ENCODE measurements at regions not wholly inside any gene's neighbourhood (a gene's known extent, or its start where the extent isn't known, plus 50 kb on each side); places are given as distances from the start of the nearest gene placed in this dataset.

GRCh38 chr11:127462065-127462344 is 461.4 kb upstream of the KIRREL3 start:
- TF ChIP-seq TEAD4 (IDR thresholded peaks at IDR 0.05; ENCODE audit: borderline replicate concordance, insufficient read depth) = no peak
- no peak for TF ChIP-seq IRF3 (IDR thresholded peaks at IDR 0.05; ENCODE audit: low read depth, low read length)
- TF ChIP-seq RFX5 (IDR thresholded peaks at IDR 0.05; ENCODE audit: low read length) = no peak
- TF ChIP-seq RXRA (IDR thresholded peaks at IDR 0.05; ENCODE audit: borderline replicate concordance, low read depth) = no peak
- no peak for TF ChIP-seq SMC3 (IDR thresholded peaks at IDR 0.05; ENCODE audit: low read depth, low read length)
- no peak for TF ChIP-seq GABPA (IDR thresholded peaks at IDR 0.05; ENCODE audit: low read depth)
- no peak for TF ChIP-seq TCF12 (IDR thresholded peaks at IDR 0.05)
- TF ChIP-seq SIN3A (IDR thresholded peaks at IDR 0.05; ENCODE audit: borderline replicate concordance, low read depth, low read length) = no peak
- no peak for TF ChIP-seq FOXM1 (IDR thresholded peaks at IDR 0.05; ENCODE audit: low read depth)
- no peak for TF ChIP-seq NFIC (IDR thresholded peaks at IDR 0.05; ENCODE audit: borderline replicate concordance)
- no peak for TF ChIP-seq GATA2 (CRISPR knock-in tag; IDR thresholded peaks at IDR 0.05)
- no peak for TF ChIP-seq YY1 (IDR thresholded peaks at IDR 0.05; ENCODE audit: low read depth)
- no peak for TF ChIP-seq USF2 (IDR thresholded peaks at IDR 0.05; ENCODE audit: borderline replicate concordance, low read depth, low read length)
- TF ChIP-seq ZBTB33 (IDR thresholded peaks at IDR 0.05; ENCODE audit: borderline replicate concordance, low read depth) = no peak
- TF ChIP-seq TAF1 (IDR thresholded peaks at IDR 0.05; ENCODE audit: borderline replicate concordance, low read depth, low read length) = no peak
- TF ChIP-seq PBX3 (IDR thresholded peaks at IDR 0.05) = no peak
- no peak for TF ChIP-seq EZH2phosphoT487 (IDR thresholded peaks at IDR 0.05; ENCODE audit: borderline replicate concordance, low read depth)
- TF ChIP-seq JUND (IDR thresholded peaks at IDR 0.05) = no peak
- POLR2A ChIA-PET = no interaction called here
- no peaks in the 10 kb centered on the region for H4K20me1 ChIP-seq (ENCODE audit: insufficient read depth)
- peaks cover 0 to 21% of the 10 kb centered on the region in 2 experiments; a peak in 2 of 4 replicates for H3K4me1 ChIP-seq (ENCODE audit: control insufficient read depth in 1 of 2, insufficient read depth in 2 of 2, low read depth in 1 of 2, low read length in 1 of 2)
- CTCF ChIA-PET = interaction anchor here (1.1 to 2.4 kb wide), 6 partner anchors 9 to 328 kb away, joined by 3 to 11 read pairs (median 4); no protein-coding TSS in a partner anchor
- H3K27me3 ChIP-seq (ENCODE audit: insufficient read depth) = no peaks in the 10 kb centered on the region
- H3K9ac ChIP-seq = no peak overlapping the region
- H3F3A ChIP-seq (replicated peaks; ENCODE audit: insufficient read depth) = no peaks in the 10 kb centered on the region
- no peaks in the 10 kb centered on the region for H3K79me2 ChIP-seq (ENCODE audit: insufficient read depth)
- DNase-seq = no peak
- H3K9me2 ChIP-seq = no peaks in the 10 kb centered on the region
- no peak overlapping the region for H2AFZ ChIP-seq (ENCODE audit: low read depth)
- no peak overlapping the region for H3K4me3 ChIP-seq (ENCODE audit: low read depth in 2 of 2, low read length in 1 of 2)
- H3K4me2 ChIP-seq = no peak overlapping the region
- WGBS (ENCODE audit: low lambda C conversion rate) = 17% methylated on average over 3 of the region's 3 CpGs
- no peaks in the 10 kb centered on the region for H3K36me3 ChIP-seq (replicated peaks in 1 of 2; ENCODE audit: control insufficient read depth in 1 of 2, insufficient read depth in 2 of 2, low read length in 1 of 2)
- no peaks in the 10 kb centered on the region for H3K9me3 ChIP-seq
- peak overlapping the region in 1 of 2 experiments; percentile 60; a peak in 1 of 4 replicates for H3K27ac ChIP-seq (ENCODE audit: low read depth in 2 of 2, low read length in 1 of 2)

Data from SK-N-SH (cell line).